HCT116 (cell line): ENCODE measurements at regions not wholly inside any gene's neighbourhood (a gene's known extent, or its start where the extent isn't known, plus 50 kb on each side); places are given as distances from the start of the nearest gene placed in this dataset.

Source experiments
- ATAC-seq: fragments of 200-7000 bp; cut with Tn5 transposase; 2 replicates; pipeline ENCODE4 v1.9.1; 2020; ENCODE audit warnings: mild to moderate bottlenecking, moderate library complexity
- BruUV-seq: library from RNA; stranded (reverse); fragments of 400-500 nt; replicated peaks from 2 replicates; lab custom pipeline; 2021; lab: Mats Ljungman, UMichigan
- CTCF ChIA-PET: fragments of 300-600 bp; sonication (Branson Sonifier 250); formaldehyde crosslinking; loops from one replicate; lab custom pipeline; 2021; ENCODE audit warnings: antibody characterized with exemption; lab: Charles Lee
- POLR2A ChIA-PET: fragments of 300-600, 350-600 bp; sonication (Branson Sonifier 250); formaldehyde crosslinking; loops from one replicate; lab custom pipeline; 2021; ENCODE audit warnings: antibody characterized with exemption; lab: Charles Lee
- RAD21 ChIA-PET, 2 experiments: fragments of 300-600 bp; sonication (Branson Sonifier 250); formaldehyde crosslinking; loops; one replicate each; lab custom pipeline; 2023; ENCODE audit warnings: low total read pairs in 2 of 2; ENCODE audit not compliant: uncharacterized antibody in 2 of 2, unreplicated experiment in 2 of 2, low non-redundant PET in 1 of 2; lab: Charles Lee
- DNase-seq: peaks from one replicate; pipeline ENCODE4 v3.0.0-alpha.2; 2010; ENCODE audit warnings: low read depth, low spot score
- H2AFZ ChIP-seq: fragments of 200-600 bp; shearing (Covaris generic), sonication (generic); 2 replicates; pipeline ENCODE4 v1.6.1; 2017; ENCODE audit warnings: low read depth, mixed run types, mixed read lengths, antibody characterized with exemption, low read length; ENCODE audit not compliant: poor library complexity, severe bottlenecking
- H3K27ac ChIP-seq: 2 replicates; pipeline ENCODE4 v1.5.1; 2012; ENCODE audit warnings: low read depth, low read length
- H3K27me3 ChIP-seq: fragments of 200-600 bp; sonication (generic); 2 replicates; pipeline ENCODE4 v1.6.1; 2016; ENCODE audit warnings: mixed run types, low read length, mixed read lengths; ENCODE audit not compliant: insufficient read depth
- H3K36me3 ChIP-seq, 2 experiments: fragments of 200-500 bp in 1 of 2; fragments of 200-600 bp in 1 of 2; sonication (Bioruptor generic) in 1 of 2; sonication (generic) in 1 of 2; 2 replicates each; pipeline versions ENCODE4 v1.5.1 to v1.6.1; 2014 to 2016; ENCODE audit warnings: low read length in 2 of 2, inconsistent platforms in 1 of 2, mixed read lengths in 1 of 2, mixed run types in 1 of 2; ENCODE audit not compliant: insufficient read depth in 2 of 2, control insufficient read depth in 1 of 2
- H3K4me1 ChIP-seq, 2 experiments: fragments of 200-600 bp in 1 of 2; sonication (generic) in 1 of 2; 2 replicates each; pipeline versions ENCODE4 v1.5.1 to v1.6.1; 2012 to 2017; ENCODE audit warnings: low read length in 2 of 2, inconsistent platforms in 1 of 2, mild to moderate bottlenecking in 1 of 2, mixed read lengths in 1 of 2, mixed run types in 1 of 2, moderate library complexity in 1 of 2; ENCODE audit not compliant: insufficient read depth in 2 of 2, control insufficient read depth in 1 of 2
- H3K4me2 ChIP-seq: fragments of 200-600 bp; sonication (generic); 2 replicates; pipeline ENCODE4 v1.6.1; 2017; ENCODE audit warnings: mixed run types, low read length, mixed read lengths
- H3K4me3 ChIP-seq, 2 experiments: fragments of 200-600 bp in 1 of 2; sonication (generic) in 1 of 2; replicated peaks in 1 of 2; 2 replicates each; pipeline ENCODE4 v1.5.1; 2011 to 2016; ENCODE audit warnings: low read length in 2 of 2, control low read depth in 1 of 2, low read depth in 1 of 2, mild to moderate bottlenecking in 1 of 2, mixed read lengths in 1 of 2, mixed run types in 1 of 2
- H3K79me2 ChIP-seq: fragments of 200-600 bp; sonication (generic); 2 replicates; pipeline ENCODE4 v1.6.1; 2017; ENCODE audit warnings: mild to moderate bottlenecking, mixed run types, low read length, moderate library complexity, mixed read lengths; ENCODE audit not compliant: insufficient read depth
- H3K9ac ChIP-seq: fragments of 200-600 bp; sonication (generic); 2 replicates; pipeline ENCODE4 v1.6.1; 2016; ENCODE audit warnings: low read length, mixed read lengths
- H3K9me2 ChIP-seq: fragments of 200-600 bp; sonication (generic), shearing (Covaris generic); 2 replicates; pipeline ENCODE4 v1.6.1; 2017; ENCODE audit warnings: mixed run types, mild to moderate bottlenecking, moderate library complexity; ENCODE audit not compliant: insufficient read depth
- H3K9me3 ChIP-seq, 2 experiments: fragments of 200-500 bp in 1 of 2; fragments of 200-600 bp in 1 of 2; sonication (Bioruptor generic) in 1 of 2; sonication (generic) in 1 of 2; 2 replicates each; pipeline ENCODE4 v1.6.1; 2014 to 2017; ENCODE audit warnings: low read length in 2 of 2, mixed read lengths in 2 of 2, inconsistent platforms in 1 of 2, low read depth in 1 of 2, mild to moderate bottlenecking in 1 of 2, mixed run types in 1 of 2, moderate library complexity in 1 of 2; ENCODE audit not compliant: control insufficient read depth in 1 of 2, insufficient read depth in 1 of 2
- H4K20me1 ChIP-seq: fragments of 200-600 bp; sonication (generic), shearing (Covaris generic); 2 replicates; pipeline ENCODE4 v1.6.1; 2017; ENCODE audit warnings: mixed run types, mild to moderate bottlenecking, moderate library complexity; ENCODE audit not compliant: insufficient read depth
- CBX3 ChIP-seq: IDR thresholded peaks from 2 replicates; pipeline ENCODE4 v1.6.1; 2012; ENCODE audit warnings: low read depth
- ELF1 ChIP-seq: IDR thresholded peaks from 2 replicates; pipeline ENCODE4 v1.6.1; 2012; ENCODE audit warnings: low read depth, borderline replicate concordance
- EZH2 ChIP-seq: fragments of 200-600 bp; sonication (generic); IDR thresholded peaks from 2 replicates; pipeline ENCODE4 v1.6.1; 2017; ENCODE audit warnings: antibody characterized with exemption, mixed run types
- EZH2phosphoT487 ChIP-seq: fragments of 200-600 bp; IDR thresholded peaks from 2 replicates; pipeline ENCODE4 v1.6.1; 2018; ENCODE audit warnings: antibody characterized with exemption, borderline replicate concordance
- FOSL1 ChIP-seq: IDR thresholded peaks from 2 replicates; pipeline ENCODE4 v1.6.1; 2012; ENCODE audit warnings: low read depth
- POLR2A ChIP-seq: IDR thresholded peaks from 2 replicates; pipeline ENCODE4 v1.7.0; 2011; ENCODE audit warnings: borderline replicate concordance; ENCODE audit not compliant: insufficient read depth, insufficient read length; ENCODE audit errors: extremely low read depth
- RAD21 ChIP-seq: IDR thresholded peaks from 2 replicates; pipeline ENCODE4 v1.6.1; 2012; ENCODE audit warnings: low read depth, mild to moderate bottlenecking
- SIN3A ChIP-seq: IDR thresholded peaks from 2 replicates; pipeline ENCODE4 v1.6.1; 2012; ENCODE audit warnings: low read depth
- SP1 ChIP-seq: IDR thresholded peaks from 2 replicates; pipeline ENCODE4 v1.6.1; 2012; ENCODE audit warnings: low read depth
- SRF ChIP-seq: IDR thresholded peaks from 2 replicates; pipeline ENCODE4 v1.6.1; 2012; ENCODE audit warnings: low read depth
- YY1 ChIP-seq: IDR thresholded peaks from 2 replicates; pipeline ENCODE4 v1.6.1; 2011; ENCODE audit warnings: low read length, low read depth, moderate library complexity, mild to moderate bottlenecking; ENCODE audit not compliant: insufficient replicate concordance; ENCODE audit errors: extremely low read depth
- ZBTB33 ChIP-seq: IDR thresholded peaks from 2 replicates; pipeline ENCODE4 v1.6.1; 2011; ENCODE audit warnings: mild to moderate bottlenecking, low read length, moderate library complexity; ENCODE audit not compliant: insufficient replicate concordance; ENCODE audit errors: extremely low read depth
- intact Hi-C: fragments of 100-400 bp; cut with micrococcal nuclease; formaldehyde crosslinking; loops from 2 replicates; pipeline ENCODE4 v1.10.0; 2022
- TF ChIP-seq, protein P1 (sequence below): IDR thresholded peaks from 2 replicates; pipeline ENCODE4 v1.6.1; 2012
- TF ChIP-seq, protein P2 (sequence below), 3 experiments: fragments of 200-600 bp in 1 of 3; sonication (generic) in 1 of 3; IDR thresholded peaks in 2 of 3; conservative IDR thresholded peaks in 1 of 3; 2 replicates each; pipeline ENCODE4 v1.5.1; 2012 to 2017; ENCODE audit warnings: low read depth in 2 of 3, low read length in 2 of 3, antibody characterized with exemption in 1 of 3, borderline replicate concordance in 1 of 3, control low read depth in 1 of 3, mild to moderate bottlenecking in 1 of 3, mixed read lengths in 1 of 3, mixed run types in 1 of 3, moderate library complexity in 1 of 3; ENCODE audit not compliant: insufficient read depth in 1 of 3

GRCh38 chr2:228533156-228533555 is 351.7 kb upstream of the SPHKAP start (continued):
- TF ChIP-seq FOSL1, result no peak

GRCh38 chr2:228532233-228532632 is 350.7 kb upstream of the SPHKAP start:
- Histone ChIP-seq H4K20me1 (no peaks in the 10 kb centered on the region), H3K9me3 (peaks cover 10% of the 10 kb centered on the region in 2 experiments; a peak in 3 of 4 replicates)
- ATAC-seq, result no peak

More at GRCh38 chr2:228532233-228532632, 350.7 kb upstream of the SPHKAP start:
- Histone ChIP-seq H3K27ac (no peak overlapping the region), H3K36me3 (no peaks in the 10 kb centered on the region), H3K27me3 (no peaks in the 10 kb centered on the region), H3K9ac (no peak overlapping the region), H3K9me2 (no peaks in the 10 kb centered on the region), H3K4me3 (no peak overlapping the region), H3K79me2 (no peaks in the 10 kb centered on the region), H3K4me2 (no peak overlapping the region), H2AFZ (no peak overlapping the region), H3K4me1 (no peaks in the 10 kb centered on the region)
- DNase-seq, result no peak
- intact Hi-C loops, result no loop called here
- TF ChIP-seq EZH2 (no peak), SP1 (no peak), SIN3A (no peak), ZBTB33 (no peak), CBX3 (no peak), SRF (no peak), POLR2A (no peak), EZH2phosphoT487 (no peak), ELF1 (no peak), RAD21 (no peak), YY1 (no peak)
- TF ChIP-seq, protein P1, sequence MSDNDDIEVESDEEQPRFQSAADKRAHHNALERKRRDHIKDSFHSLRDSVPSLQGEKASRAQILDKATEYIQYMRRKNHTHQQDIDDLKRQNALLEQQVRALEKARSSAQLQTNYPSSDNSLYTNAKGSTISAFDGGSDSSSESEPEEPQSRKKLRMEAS, result no peak
- TF ChIP-seq, protein P2, sequence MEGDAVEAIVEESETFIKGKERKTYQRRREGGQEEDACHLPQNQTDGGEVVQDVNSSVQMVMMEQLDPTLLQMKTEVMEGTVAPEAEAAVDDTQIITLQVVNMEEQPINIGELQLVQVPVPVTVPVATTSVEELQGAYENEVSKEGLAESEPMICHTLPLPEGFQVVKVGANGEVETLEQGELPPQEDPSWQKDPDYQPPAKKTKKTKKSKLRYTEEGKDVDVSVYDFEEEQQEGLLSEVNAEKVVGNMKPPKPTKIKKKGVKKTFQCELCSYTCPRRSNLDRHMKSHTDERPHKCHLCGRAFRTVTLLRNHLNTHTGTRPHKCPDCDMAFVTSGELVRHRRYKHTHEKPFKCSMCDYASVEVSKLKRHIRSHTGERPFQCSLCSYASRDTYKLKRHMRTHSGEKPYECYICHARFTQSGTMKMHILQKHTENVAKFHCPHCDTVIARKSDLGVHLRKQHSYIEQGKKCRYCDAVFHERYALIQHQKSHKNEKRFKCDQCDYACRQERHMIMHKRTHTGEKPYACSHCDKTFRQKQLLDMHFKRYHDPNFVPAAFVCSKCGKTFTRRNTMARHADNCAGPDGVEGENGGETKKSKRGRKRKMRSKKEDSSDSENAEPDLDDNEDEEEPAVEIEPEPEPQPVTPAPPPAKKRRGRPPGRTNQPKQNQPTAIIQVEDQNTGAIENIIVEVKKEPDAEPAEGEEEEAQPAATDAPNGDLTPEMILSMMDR (IDR thresholded peaks at IDR 0.05 in 2 of 3, conservative IDR thresholded peaks at IDR 0.05 in 1 of 3; ENCODE audit: borderline replicate concordance in 1 of 3, insufficient read depth in 1 of 3, low read depth in 2 of 3, low read length in 2 of 3), result no peak
- RAD21 ChIA-PET, result no interaction called here
- POLR2A ChIA-PET, result no interaction called here
- CTCF ChIA-PET, result no interaction called here
- no TSS peak for BruUV-seq
